ENCODE measurements at regions not wholly inside any gene's neighbourhood (a gene's known extent, or its start where the extent isn't known, plus 50 kb on each side); places are given as distances from the start of the nearest gene placed in this dataset.

DNA sequence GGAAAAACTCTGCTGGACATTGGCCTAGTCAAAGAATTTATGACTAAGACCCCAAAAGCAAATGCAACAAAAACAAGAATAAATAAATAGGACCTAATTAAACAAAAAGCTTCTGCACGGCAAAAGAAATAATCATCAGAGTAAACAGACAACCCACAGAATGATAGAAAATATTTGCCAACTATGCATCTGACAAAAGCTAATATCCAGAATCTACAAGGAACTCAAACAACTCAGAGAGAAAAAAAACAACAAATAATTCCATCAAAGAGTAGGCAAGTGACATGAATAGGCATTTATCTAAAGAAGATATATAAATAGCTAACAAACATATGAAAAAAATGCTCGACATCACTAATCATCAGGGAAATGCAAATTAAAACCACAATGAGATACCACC is 91.2 kb upstream of the PALMD start:
- TF ChIP-seq POLR2AphosphoS5 (IDR thresholded peaks at IDR 0.05) (no peak), POLR2A (IDR thresholded peaks at IDR 0.05) (no peak)
- TF ChIP-seq, protein P1, sequence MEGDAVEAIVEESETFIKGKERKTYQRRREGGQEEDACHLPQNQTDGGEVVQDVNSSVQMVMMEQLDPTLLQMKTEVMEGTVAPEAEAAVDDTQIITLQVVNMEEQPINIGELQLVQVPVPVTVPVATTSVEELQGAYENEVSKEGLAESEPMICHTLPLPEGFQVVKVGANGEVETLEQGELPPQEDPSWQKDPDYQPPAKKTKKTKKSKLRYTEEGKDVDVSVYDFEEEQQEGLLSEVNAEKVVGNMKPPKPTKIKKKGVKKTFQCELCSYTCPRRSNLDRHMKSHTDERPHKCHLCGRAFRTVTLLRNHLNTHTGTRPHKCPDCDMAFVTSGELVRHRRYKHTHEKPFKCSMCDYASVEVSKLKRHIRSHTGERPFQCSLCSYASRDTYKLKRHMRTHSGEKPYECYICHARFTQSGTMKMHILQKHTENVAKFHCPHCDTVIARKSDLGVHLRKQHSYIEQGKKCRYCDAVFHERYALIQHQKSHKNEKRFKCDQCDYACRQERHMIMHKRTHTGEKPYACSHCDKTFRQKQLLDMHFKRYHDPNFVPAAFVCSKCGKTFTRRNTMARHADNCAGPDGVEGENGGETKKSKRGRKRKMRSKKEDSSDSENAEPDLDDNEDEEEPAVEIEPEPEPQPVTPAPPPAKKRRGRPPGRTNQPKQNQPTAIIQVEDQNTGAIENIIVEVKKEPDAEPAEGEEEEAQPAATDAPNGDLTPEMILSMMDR (IDR thresholded peaks at IDR 0.05), result no peak
